ENCODE measurements at regions not wholly inside any gene's neighbourhood (a gene's known extent, or its start where the extent isn't known, plus 50 kb on each side); places are given as distances from the start of the nearest gene placed in this dataset.
"Not testable (repeated sequence)": the region's sequence is repeated elsewhere in the genome, so short reads cannot be mapped to it uniquely, and the experiment has no call there.

- DNase-seq = no peak
Observed at GRCh38 chr1:169020684-169021083, 85.8 kb upstream of the ATP1B1 start.

- no peak for DNase-seq
Observed at GRCh38 chr1:169022648-169023047, 83.8 kb upstream of the ATP1B1 start.

- DNase-seq = no peak
Observed at GRCh38 chr1:169024255-169024654, 82.2 kb upstream of the ATP1B1 start.

GRCh38 chr1:169024800-169025271 lies 81.7 kb upstream of the ATP1B1 start:
- no peak for DNase-seq

- no peak for DNase-seq
Observed at GRCh38 chr1:169025412-169025811, 81.1 kb upstream of the ATP1B1 start.

GRCh38 chr1:169027607-169028320 lies 78.7 kb upstream of the ATP1B1 start:
- DNase-seq = no peak

- DNase-seq = no peak
Observed at GRCh38 chr1:169031566-169032224, 74.8 kb upstream of the ATP1B1 start.

- DNase-seq = no peak
Observed at GRCh38 chr1:169041366-169041765, 65.1 kb upstream of the ATP1B1 start.

GRCh38 chr1:169042377-169042776 lies 64.1 kb upstream of the ATP1B1 start:
- DNase-seq = no peak

- DNase-seq = no peak
Observed at GRCh38 chr1:169043823-169044222, 62.7 kb upstream of the ATP1B1 start.

- no peak for DNase-seq
Observed at GRCh38 chr1:169044296-169044695, 62.2 kb upstream of the ATP1B1 start.

GRCh38 chr1:169044971-169045370 lies 61.5 kb upstream of the ATP1B1 start:
- no peak for DNase-seq

GRCh38 chr1:169046671-169047070 lies 59.8 kb upstream of the ATP1B1 start:
- no peak for DNase-seq

GRCh38 chr1:169047074-169047473 lies 59.4 kb upstream of the ATP1B1 start:
- no peak for DNase-seq

GRCh38 chr1:169048043-169048442 lies 58.4 kb upstream of the ATP1B1 start:
- no peak for DNase-seq

GRCh38 chr1:169049258-169049938 lies 57.1 kb upstream of the ATP1B1 start:
- no peak for DNase-seq

GRCh38 chr1:169051171-169051570 lies 55.3 kb upstream of the ATP1B1 start:
- DNase-seq = no peak

GRCh38 chr1:169052171-169052570 lies 54.3 kb upstream of the ATP1B1 start:
- not testable (repeated sequence) for DNase-seq

GRCh38 chr1:169052727-169053126 lies 53.8 kb upstream of the ATP1B1 start:
- no peak for DNase-seq

- no peak for DNase-seq
Observed at GRCh38 chr1:169053196-169053595, 53.3 kb upstream of the ATP1B1 start.
